COLO668 (cell line): ENCODE measurements at regions not wholly inside any gene's neighbourhood (a gene's known extent, or its start where the extent isn't known, plus 50 kb on each side); places are given as distances from the start of the nearest gene placed in this dataset.
A peak's percentile ranks its signal among the peaks of the same experiment; 100 is the strongest.
"Not testable (repeated sequence)": the region's sequence is repeated elsewhere in the genome, so short reads cannot be mapped to it uniquely, and the experiment has no call there.

Experiments
- DNase-seq: peaks from one replicate; lab custom pipeline; 2025; ENCODE audit not compliant: unreplicated experiment; lab: John Stamatoyannopoulos, UW

GRCh38 chr11:49499117-49499516 lies 290.7 kb upstream of the FOLH1 start:
- DNase-seq = no peak

- no peak for DNase-seq
Observed at GRCh38 chr11:49505231-49505630, 296.8 kb upstream of the FOLH1 start.

- DNase-seq = peak; percentile 2
Observed at GRCh38 chr11:49526240-49526829, 317.9 kb upstream of the FOLH1 start.

- no peak for DNase-seq
Observed at GRCh38 chr11:49533204-49533603, 324.8 kb upstream of the FOLH1 start.

GRCh38 chr11:49538927-49539326 lies 330.5 kb upstream of the FOLH1 start:
- not testable (repeated sequence) for DNase-seq

- DNase-seq = peak; percentile 52
Observed at GRCh38 chr11:49558261-49558847, 350.0 kb upstream of the FOLH1 start.

GRCh38 chr11:49560593-49560992 lies 352.2 kb upstream of the FOLH1 start:
- not testable (repeated sequence) for DNase-seq

- DNase-seq = not testable (repeated sequence)
Observed at GRCh38 chr11:49561240-49561880, 353.0 kb upstream of the FOLH1 start.

GRCh38 chr11:49562262-49562661 lies 353.9 kb upstream of the FOLH1 start:
- DNase-seq = not testable (repeated sequence)

GRCh38 chr11:49579492-49579891 lies 371.1 kb upstream of the FOLH1 start:
- not testable (repeated sequence) for DNase-seq

- not testable (repeated sequence) for DNase-seq
Observed at GRCh38 chr11:49585495-49585894, 366.7 kb upstream of the OR4C13 start.

GRCh38 chr11:49608892-49609291 lies 343.3 kb upstream of the OR4C13 start:
- DNase-seq = not testable (repeated sequence)

GRCh38 chr11:49623872-49624271 lies 328.3 kb upstream of the OR4C13 start:
- not testable (repeated sequence) for DNase-seq

GRCh38 chr11:49670705-49671104 lies 281.5 kb upstream of the OR4C13 start:
- DNase-seq = not testable (repeated sequence)

- DNase-seq = not testable (repeated sequence)
Observed at GRCh38 chr11:49702121-49702520, 250.1 kb upstream of the OR4C13 start.

GRCh38 chr11:49750447-49750846 lies 201.7 kb upstream of the OR4C13 start:
- DNase-seq = not testable (repeated sequence)

GRCh38 chr11:49750960-49751359 lies 201.2 kb upstream of the OR4C13 start:
- DNase-seq = not testable (repeated sequence)

- not testable (repeated sequence) for DNase-seq
Observed at GRCh38 chr11:49780791-49781190, 171.4 kb upstream of the OR4C13 start.

- DNase-seq = not testable (repeated sequence)
Observed at GRCh38 chr11:49782000-49782399, 170.2 kb upstream of the OR4C13 start.

- not testable (repeated sequence) for DNase-seq
Observed at GRCh38 chr11:49783841-49784240, 168.3 kb upstream of the OR4C13 start.

GRCh38 chr11:49789787-49790186 lies 162.4 kb upstream of the OR4C13 start:
- DNase-seq = not testable (repeated sequence)

- DNase-seq = not testable (repeated sequence)
Observed at GRCh38 chr11:49798206-49798837, 153.9 kb upstream of the OR4C13 start.
